ENCODE measurements at regions not wholly inside any gene's neighbourhood (a gene's known extent, or its start where the extent isn't known, plus 50 kb on each side); places are given as distances from the start of the nearest gene placed in this dataset.

DNA sequence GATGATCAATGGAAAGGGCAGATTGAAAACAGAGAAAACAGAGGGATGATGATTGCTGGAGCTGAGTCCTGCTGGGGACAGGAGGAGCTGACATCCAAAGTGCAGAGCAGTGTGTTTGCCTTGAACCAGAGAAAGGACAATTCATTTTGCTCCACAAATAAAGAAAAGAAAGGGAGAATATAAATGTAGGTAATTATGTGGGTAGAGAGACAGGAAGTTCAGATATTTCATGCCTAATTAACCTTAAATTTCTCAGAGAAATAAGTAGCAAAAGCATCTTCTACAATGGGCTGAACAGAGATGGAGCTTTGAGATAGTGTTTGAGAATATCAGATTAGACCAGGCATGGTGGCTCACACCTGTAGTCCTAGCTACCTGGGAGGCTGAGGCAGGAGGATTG is 93.2 kb downstream of the TNFSF18 start:
- DNase-seq: no peak

DNA sequence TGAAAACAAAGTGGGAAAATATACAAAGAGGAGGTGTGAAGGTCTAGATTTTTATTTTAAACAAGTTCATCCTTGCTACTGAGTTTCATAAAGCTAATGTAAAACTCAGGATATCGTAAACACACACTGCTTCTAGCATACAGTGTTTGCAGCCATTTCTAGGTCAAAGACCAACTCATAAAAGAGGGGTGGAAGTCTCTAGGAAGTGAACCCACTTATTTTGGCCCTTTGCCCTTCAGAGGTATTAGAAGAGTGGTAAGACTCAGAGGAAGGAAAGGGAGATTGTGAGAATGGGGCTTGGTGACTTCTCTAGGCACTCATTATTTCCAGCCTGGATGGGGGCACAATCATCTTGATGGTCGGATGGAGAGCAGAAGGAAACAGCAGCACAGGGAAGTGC is 91.2 kb downstream of the TNFSF18 start:
- no peak for DNase-seq

DNA sequence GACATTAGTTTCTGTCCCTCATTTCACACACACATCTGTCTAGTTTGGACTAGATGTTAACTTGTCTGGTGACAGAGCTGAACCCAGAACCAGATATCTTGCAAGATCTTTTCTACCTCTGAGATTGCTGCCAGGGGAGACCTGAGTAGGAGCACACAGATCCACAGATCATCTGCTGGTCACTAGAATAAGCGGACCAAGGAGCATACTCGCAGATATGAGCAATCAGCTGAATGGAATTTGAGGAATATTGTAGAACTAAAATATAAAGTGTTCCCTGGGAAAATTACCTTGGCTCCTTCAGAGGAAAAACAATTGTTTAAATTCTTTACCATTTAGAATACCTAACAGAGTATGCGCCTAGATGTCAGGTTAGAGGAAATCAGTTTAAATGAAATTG is 90.7 kb downstream of the TNFSF18 start:
- no peak for DNase-seq

DNA sequence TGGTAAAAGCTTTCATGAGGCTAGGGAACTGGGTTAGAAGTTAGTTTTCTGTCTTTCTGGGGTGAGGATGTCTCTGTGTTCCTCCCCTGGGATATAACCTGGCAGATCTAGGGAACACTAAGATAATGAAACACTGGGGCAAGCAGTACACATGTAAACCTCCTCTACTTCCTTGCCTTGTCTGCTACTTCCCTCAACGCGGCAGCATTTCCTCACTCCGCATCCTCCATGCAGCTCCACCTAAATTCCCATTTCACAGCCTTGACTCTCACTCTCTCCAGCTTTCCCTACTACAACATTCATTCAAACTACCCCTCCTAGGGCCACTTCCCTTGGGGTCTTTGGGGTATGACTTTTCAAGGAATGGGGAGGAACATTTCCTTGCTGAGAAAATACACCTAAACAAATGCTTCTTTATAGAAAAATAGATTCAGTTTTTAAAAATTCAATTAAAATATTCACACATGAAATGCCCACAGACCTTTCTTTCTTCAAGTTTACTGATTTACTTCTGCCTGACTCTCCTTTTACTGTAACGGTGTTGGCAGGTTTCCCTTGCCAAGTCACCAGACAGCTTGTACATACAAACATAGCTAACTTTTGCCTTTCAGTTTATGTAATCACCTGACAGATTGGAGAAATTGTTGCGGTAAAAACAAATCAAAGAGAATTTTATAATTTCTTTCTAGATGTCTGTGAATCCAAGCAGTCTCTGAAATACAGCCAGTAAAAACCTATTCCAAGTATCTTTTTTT is 90.1 kb downstream of the TNFSF18 start:
- no peak for DNase-seq

DNA sequence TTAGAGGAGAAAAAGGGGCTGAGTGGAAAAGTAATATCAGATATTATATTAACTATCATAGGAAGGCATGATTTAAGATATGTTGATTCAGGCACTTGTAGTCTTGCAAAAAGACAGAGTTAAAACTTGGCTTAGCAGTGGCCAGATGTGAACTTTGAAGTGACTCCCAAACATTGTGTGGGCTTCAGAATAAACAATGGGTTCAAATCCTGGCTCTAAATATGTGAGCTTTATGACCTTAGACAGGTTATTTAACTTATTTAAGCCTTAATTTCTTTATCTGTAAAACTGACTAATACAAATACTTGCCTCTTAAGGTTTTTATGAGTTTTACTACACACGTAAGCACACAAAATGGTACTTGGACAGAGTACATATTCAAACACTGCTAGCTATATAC is 85.9 kb downstream of the TNFSF18 start:
- no peak for DNase-seq

DNA sequence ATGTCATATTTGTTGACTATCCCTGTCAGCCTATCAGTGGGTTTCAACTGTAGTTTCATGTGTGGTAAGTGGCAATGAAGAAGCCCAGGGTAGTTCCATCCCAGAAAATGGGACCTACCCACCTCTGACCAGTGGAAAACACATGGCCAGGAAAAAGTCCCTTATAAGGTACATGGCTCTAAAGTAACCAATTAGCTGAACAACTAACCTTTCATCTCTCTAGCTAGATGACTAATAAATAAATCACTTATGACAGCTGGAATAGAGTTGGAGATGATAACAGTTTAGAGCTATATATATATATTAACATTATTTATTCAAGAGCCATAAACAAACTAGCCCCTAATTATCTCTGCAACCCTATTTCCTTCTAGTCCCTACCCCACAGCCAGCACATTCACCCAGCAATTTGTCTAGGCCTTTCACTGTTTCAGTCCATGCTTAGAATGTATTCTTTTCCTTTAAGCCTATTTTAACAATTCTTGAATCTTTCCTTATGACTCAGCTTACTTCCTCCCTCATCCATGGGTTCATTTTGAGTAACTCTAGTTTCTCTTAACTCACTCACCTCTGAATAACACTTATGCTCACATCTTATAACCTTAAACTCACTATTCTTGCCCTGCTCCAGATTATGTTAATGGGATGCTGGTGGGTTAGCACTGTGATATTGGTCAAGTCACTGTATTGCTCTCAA is 83.7 kb downstream of the TNFSF18 start:
- DNase-seq: no peak

DNA sequence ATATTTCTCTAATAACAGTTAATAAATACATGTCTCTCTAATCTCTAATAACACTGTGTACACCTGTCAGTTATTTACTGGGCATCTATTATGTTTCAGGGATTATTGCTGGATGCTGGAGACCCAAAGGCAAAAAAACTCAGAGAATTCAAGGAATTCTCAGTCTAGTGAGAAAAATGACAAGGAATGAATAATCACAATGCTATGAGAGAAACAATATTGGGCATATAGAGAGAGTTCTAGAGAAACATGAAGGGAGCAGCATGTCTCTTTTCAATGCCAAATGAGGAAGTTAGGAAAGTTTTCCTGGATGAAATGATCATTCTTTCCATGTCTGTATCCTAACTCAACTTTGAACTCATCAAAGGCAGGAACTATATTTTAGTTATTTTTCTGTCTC is 82.8 kb downstream of the TNFSF18 start:
- no peak for DNase-seq

DNA sequence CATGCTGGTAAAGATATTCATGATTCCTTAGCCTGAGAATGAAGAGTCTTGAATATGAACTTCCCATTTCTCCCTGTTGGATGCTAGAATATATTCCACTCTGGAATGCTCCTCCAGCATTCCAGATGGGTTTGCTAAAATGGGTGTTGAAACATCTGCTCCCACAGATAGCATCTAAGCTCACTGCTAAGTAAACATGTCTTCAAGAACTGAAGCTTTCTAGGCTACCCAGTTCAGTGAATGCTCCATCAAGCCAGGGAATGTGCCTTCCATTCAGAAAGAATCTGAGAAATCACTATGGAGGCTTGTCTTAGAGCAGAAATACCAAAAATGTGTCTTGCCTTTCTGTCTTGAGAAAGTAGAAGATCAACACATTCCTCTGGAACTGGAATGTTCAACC is 81.1 kb downstream of the TNFSF18 start:
- DNase-seq: no peak

DNA sequence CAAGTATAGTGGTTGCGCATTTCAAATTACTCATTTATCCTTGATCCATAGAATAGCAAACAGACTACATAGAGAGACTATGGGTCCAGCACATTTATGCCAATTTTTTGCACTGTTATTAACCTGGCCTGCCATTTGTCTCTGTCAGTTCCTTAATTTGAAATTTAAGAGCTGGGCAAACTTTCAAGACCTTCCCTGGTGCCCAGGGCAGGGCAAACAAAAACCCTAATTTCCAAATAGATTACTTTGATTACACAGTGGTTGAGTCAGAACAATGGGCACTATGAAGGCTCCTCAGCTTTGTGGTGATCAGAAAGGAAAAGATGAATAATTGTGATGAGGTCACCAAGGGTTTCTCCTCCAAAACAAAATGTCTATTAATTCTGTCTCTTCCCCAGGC is 80.6 kb downstream of the TNFSF18 start:
- no peak for DNase-seq

DNA sequence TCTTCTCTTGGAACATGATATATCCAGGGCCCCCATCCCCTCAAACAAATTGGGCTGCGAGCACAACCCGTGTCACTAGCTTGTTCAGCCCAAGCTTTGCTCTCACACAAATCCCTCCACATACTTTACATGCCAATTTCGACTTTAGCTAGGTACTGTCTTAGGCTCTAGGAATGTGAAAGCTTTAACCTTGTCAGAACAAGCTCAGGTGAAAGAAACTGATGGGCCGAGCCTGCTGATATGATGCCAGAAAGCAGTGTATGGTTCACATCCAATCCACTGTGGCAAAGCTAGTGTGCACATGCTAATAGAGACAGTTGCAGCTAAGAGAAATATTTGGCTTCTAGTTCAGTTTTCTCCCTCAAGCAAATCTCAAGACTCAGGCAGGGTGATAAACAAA is 79.5 kb downstream of the TNFSF18 start:
- no peak for DNase-seq

DNA sequence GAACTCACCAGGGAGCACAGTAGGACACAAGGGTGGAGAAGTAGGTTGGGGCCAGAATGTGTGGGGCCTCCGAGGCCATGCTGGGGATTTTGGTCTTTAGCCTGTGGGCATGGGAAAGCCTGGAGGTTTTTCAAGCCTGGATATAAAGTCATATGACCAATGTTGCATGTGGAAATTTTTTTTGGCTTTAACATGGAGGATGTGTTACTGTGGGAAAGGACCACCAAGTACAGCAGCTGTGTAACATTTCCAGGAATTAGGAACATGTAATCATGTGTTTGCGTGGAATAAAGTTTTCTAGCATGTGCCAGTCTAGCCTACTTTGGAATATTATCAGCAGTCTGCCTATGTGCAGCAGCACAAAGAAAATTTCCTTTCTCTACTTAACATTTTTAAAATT is 78.5 kb downstream of the TNFSF18 start:
- no peak for DNase-seq

DNA sequence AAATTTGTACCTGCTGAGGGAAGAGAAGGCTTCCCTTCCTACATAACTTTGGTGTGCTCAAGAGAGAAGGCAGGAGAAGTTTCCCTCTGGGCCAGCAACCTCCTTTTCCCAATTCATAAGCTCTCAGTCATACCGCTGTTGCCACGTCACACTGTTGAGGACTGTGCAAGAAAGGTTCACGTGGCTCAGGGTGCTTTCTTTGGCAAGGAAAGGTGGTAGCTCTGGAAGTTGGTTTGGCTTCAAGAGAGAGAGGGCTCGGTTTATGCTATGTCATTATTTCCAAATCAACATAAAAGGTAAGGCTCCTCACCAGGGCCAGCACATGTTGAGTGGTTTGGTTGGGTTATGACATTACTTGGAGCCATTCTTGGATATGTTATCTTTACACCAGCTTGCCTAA is 77.3 kb downstream of the TNFSF18 start:
- no peak for DNase-seq

DNA sequence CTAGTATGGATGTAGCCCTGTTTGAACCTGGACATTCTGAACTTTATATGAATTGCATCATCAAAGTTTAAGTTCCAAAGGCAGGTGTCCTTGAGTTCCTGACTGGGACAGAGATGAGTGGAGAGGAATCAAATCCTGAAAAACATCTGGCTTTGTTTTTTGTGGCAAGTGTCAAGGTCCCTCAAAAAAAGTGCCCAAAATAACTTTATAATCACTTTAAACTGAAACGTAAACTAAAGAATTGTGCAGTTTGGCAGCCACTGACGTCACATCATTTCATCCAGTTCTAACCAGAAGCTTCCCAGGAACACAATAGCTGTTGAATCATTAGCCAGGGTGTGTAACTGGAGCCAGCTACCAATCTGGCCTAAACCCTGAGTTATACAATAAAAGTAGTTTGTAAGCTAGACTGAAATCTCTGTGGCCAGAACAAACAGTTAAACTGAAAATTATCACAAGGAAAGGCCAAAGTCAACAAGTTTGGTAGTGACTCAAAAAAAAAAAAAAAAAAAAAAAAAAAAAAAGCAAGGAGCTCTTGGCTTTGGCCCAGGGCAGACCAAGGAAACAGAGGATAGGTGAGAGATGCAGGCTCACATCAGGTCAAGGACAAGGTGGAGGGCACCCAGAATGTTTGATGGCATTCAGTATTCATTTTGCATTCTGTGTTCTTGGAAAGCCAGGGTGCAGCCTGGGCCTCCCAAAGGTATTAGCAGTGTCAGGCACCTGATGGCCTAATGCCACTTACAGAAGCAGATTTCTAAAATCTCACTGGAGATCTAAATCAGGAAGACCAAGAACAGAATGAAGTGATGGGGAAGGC is 74.3 kb downstream of the TNFSF18 start:
- DNase-seq: no peak

DNA sequence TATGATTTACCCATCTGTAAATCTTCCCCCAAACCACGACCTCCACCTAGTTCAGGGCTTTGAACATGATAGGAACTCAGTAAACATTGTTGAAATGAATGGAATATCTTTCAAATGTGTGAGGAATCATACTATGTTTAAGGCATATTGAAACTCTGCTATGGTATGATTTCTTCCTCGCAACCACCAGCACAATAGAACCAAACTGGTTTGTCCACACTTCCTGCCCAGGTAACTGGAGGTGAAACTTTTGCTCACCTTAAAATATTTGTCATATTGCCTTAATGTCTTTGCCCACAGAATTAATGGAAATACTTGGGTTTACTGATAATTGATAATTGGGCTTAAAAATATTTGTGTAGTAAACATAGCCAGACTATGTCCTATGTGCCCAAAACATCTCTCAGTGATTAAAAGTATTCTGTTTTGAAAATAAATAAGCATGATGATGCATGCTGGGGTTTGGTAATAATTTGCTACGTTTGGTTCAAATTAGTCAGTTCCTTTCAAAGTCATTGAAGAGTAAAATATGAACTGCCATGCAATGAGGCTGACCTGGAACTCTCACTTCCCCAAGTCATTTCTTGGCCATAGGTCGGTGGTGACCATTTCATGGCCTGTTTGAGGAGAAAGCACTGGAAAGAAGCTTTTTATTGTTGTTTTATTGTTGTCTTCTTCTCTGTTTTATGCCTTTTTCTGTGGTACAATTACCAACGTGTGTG is 73.3 kb downstream of the TNFSF18 start:
- DNase-seq: no peak

DNA sequence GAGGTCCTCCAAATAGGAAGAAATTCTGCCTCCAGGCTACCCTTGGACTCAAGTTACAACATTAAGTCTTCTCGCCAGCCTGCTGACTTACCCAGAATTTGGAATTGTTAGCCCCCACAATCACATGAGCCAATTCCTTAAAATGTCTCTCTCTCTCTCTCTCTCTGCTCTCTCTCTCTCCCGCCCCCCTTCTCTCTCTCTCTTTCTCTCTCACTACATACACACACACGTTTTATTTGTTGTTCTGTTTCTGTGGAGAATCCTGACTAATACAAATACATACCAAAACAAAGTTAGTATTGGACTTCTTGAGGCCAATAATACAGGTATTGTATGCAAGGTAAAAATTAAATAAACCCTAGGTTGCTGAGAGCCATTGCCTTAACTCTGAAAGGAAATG is 72.1 kb downstream of the TNFSF18 start:
- no peak for DNase-seq

DNA sequence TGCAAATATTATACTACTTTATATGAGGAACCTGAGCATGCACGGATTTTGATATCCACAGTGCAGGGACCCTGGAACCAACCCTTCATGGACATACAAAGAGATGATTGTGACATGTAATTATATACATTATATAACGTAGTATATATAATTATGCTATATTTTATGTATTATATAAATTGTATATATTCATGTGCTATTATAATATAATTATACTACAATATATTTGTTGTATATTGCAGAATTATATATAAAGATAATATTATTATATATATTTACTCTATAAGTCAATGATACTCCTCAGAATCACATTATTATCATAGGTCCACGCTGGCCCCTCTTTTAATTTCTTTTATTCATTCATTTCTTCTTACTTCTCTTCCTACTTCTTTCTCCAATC is 70.9 kb downstream of the TNFSF18 start:
- DNase-seq: no peak

DNA sequence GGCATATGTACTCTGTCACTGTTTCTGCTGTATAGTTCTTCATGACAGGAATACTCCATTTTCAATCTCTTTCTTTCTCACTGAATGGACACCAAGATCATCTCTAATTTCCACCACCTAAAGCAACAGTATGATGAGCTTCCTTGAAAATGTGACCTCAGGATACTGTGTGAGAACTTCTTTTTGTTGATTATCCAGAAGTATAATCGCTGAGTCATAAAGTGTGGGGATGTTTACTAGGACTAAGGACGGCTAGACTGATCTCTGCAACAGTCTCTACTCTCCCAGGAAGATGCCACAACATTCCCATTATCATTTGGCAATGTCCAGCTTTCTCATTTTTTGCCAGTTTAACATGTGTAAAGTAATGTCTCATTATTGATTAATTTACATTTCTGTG is 70.3 kb downstream of the TNFSF18 start:
- DNase-seq: no peak

DNA sequence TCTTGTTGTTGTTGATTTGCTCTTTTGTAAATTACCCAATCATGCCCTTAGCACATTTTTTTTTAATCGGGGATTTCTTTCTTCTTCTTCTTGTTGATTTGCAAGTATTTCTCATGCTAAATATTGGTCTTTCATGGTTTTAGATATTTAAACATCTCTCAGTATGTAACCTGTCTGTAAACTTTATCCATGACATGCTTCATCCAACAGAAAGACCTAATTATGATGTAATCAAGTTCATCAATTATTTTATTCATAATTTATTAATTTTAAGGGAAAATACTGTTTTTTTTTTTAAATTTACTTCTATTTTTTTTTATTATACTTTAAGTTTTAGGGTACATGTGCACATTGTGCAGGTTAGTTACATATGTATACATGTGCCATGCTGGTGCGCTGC is 69.8 kb downstream of the TNFSF18 start:
- DNase-seq: no peak

Measured in NCI-H510A (cell line).